D721Med (cell line): ENCODE measurements at regions not wholly inside any gene's neighbourhood (a gene's known extent, or its start where the extent isn't known, plus 50 kb on each side); places are given as distances from the start of the nearest gene placed in this dataset.

ENCODE experiments used
- DNase-seq: peaks from one replicate; pipeline ENCODE4 v3.0.0; 2011; ENCODE audit warnings: low spot score; ENCODE audit not compliant: insufficient read length
- FAIRE-seq: peaks from 2 replicates; lab custom pipeline; 2011; peaks lifted over from hg19 to GRCh38; lab: Jason Lieb, UNC
- CTCF ChIP-seq: IDR thresholded peaks from 2 replicates; pipeline ENCODE4 v1.5.1; 2012; ENCODE audit warnings: mild to moderate bottlenecking, control low read depth; ENCODE audit not compliant: insufficient read depth; ENCODE audit errors: missing control alignments

GRCh38 chr12:73262788-73263381 is 990.7 kb downstream of the TRHDE start:
- no peak for FAIRE-seq
- TF ChIP-seq CTCF = no peak
- no peak for DNase-seq

- no peak for DNase-seq
- no peak for FAIRE-seq
- no peak for TF ChIP-seq CTCF
These were observed 994.0 kb downstream of the TRHDE start for GRCh38 chr12:73266206-73266605.

GRCh38 chr12:73274976-73275375 is 1002.8 kb downstream of the TRHDE start:
- DNase-seq = no peak
- no peak for FAIRE-seq
- TF ChIP-seq CTCF = no peak

- FAIRE-seq = no peak
- DNase-seq = no peak
- TF ChIP-seq CTCF = no peak
These were observed 1005.8 kb downstream of the TRHDE start for GRCh38 chr12:73277971-73278370.

GRCh38 chr12:73301530-73301929 is 1029.4 kb downstream of the TRHDE start:
- DNase-seq (no peak), FAIRE-seq (no peak)
- no peak for TF ChIP-seq CTCF

- FAIRE-seq = no peak
- no peak for TF ChIP-seq CTCF
These were observed 1035.1 kb downstream of the TRHDE start for GRCh38 chr12:73307260-73307659.

GRCh38 chr12:73308079-73308478 is 1035.9 kb downstream of the TRHDE start:
- TF ChIP-seq CTCF = no peak
- DNase-seq (no peak), FAIRE-seq (no peak)

More at GRCh38 chr12:73307260-73307659, 1035.1 kb downstream of the TRHDE start:
- DNase-seq = no peak
